Epithelial cell of esophagus (primary cell): ENCODE measurements at regions not wholly inside any gene's neighbourhood (a gene's known extent, or its start where the extent isn't known, plus 50 kb on each side); places are given as distances from the start of the nearest gene placed in this dataset.

ENCODE experiments used
- DNase-seq: peaks from one replicate; pipeline ENCODE4 v3.0.0; 2010; ENCODE audit warnings: low read depth
- H3K4me3 ChIP-seq: 2 replicates; pipeline ENCODE4 v1.5.1; 2011; ENCODE audit warnings: mild to moderate bottlenecking, low read length, control low read depth
- TF ChIP-seq, protein P1 (sequence below): IDR thresholded peaks from 2 replicates; pipeline ENCODE4 v1.5.1; 2011; ENCODE audit warnings: low read depth, mild to moderate bottlenecking, low read length, control low read depth, inconsistent platforms; ENCODE audit not compliant: insufficient read depth; ENCODE audit errors: missing control alignments

DNA sequence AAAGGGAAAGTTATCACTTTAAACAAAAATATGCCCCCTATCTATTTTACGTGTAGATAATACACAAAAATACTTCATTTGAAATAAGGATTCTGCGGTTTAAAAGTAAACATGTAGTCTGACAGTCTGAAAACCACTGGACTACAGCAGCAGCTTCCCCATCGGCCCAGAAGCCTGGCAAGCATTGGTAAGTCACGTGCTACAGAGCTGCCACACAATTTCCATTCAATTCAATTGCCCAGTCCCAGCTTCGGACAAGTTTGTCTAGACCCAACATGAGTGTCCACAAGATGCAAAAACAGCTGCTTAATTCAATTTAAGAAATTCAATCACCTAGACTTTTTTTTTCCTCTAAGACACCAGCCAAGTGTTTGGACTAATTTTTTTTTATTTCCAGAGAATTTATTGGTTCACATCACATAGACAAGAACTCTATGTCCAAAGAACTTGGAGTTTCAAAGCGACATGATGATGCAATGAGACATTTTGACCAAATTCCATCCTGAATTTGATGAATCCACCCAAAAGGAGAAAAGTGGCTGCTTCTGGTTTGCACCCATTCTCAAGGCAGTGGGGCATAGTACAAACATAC lies 458.9 kb downstream of the COG6 start:
- TF ChIP-seq, protein P1, sequence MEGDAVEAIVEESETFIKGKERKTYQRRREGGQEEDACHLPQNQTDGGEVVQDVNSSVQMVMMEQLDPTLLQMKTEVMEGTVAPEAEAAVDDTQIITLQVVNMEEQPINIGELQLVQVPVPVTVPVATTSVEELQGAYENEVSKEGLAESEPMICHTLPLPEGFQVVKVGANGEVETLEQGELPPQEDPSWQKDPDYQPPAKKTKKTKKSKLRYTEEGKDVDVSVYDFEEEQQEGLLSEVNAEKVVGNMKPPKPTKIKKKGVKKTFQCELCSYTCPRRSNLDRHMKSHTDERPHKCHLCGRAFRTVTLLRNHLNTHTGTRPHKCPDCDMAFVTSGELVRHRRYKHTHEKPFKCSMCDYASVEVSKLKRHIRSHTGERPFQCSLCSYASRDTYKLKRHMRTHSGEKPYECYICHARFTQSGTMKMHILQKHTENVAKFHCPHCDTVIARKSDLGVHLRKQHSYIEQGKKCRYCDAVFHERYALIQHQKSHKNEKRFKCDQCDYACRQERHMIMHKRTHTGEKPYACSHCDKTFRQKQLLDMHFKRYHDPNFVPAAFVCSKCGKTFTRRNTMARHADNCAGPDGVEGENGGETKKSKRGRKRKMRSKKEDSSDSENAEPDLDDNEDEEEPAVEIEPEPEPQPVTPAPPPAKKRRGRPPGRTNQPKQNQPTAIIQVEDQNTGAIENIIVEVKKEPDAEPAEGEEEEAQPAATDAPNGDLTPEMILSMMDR = no peak
- H3K4me3 ChIP-seq = no peak overlapping the region
- no peak for DNase-seq

GRCh38 chr13:40115426-40115825 lies 460.0 kb downstream of the COG6 start:
- DNase-seq = no peak
- TF ChIP-seq, protein P1 = no peak

DNA sequence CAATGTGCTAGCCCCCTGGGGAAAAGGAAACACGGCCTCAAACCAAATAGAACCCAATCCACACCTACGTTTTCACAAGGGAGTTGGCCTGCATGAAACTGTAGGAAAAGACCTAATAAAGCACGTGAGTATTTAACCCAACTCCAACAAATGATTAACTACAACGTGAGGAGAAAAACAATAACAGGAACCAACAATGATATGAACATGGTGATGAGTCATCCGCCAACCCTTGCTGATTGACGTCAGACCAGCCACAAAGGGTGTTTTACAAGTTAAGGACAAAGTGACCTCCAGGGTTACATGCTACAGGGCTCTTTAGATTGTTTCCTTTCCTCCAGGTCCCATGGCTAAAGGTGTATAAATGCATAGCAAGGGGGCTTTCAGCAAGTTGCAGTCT lies 460.5 kb downstream of the COG6 start:
- DNase-seq = peak; percentile 90
- TF ChIP-seq, protein P1 = no peak
- no peak overlapping the region for H3K4me3 ChIP-seq

More at GRCh38 chr13:40115426-40115825, 460.0 kb downstream of the COG6 start:
- no peak overlapping the region for H3K4me3 ChIP-seq

- H3K4me3 ChIP-seq = no peak overlapping the region
- DNase-seq = no peak
- TF ChIP-seq, protein P1 = no peak
Observed at GRCh38 chr13:40118337-40118736, 462.9 kb downstream of the COG6 start.

DNA sequence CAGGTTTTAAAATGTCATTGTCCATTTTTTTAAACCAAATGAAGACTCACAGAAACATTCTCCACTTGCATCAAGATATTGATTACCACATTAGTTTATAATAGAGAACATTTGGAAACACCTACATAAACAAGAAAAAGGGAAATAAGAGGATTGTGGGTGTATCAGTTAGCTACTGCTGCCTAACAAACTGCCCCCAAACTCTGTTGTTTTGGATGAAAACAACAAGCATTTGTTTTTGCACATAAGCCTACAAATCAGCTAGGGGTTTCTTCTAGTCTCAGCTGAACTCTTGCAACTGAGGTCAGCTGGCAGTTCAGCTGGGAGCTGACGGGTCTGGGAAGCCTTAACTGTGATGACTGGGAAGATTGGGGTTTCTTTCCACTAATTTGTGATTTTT lies 464.4 kb downstream of the COG6 start:
- TF ChIP-seq, protein P1 = no peak
- no peak overlapping the region for H3K4me3 ChIP-seq
- DNase-seq = no peak

DNA sequence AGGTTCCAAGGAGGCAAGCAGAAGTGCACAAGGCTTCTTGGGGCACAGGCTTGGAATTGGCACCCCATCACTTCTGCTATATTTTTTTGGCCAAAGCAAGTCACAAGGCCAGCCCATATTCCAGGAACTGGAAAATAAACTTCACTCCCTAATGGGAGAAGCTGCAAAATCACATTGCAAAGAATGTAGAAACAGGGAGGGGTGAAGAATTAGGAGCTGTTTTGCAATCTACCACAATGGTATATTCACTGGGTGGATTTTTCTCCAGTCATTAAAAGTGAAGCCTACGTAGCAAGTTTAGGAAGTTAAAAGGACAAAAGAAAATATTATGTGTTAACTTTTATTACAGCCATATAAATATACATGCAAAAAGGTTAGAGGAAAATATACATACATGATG lies 464.8 kb downstream of the COG6 start:
- no peak overlapping the region for H3K4me3 ChIP-seq
- DNase-seq = peak; percentile 37
- TF ChIP-seq, protein P1 = no peak

DNA sequence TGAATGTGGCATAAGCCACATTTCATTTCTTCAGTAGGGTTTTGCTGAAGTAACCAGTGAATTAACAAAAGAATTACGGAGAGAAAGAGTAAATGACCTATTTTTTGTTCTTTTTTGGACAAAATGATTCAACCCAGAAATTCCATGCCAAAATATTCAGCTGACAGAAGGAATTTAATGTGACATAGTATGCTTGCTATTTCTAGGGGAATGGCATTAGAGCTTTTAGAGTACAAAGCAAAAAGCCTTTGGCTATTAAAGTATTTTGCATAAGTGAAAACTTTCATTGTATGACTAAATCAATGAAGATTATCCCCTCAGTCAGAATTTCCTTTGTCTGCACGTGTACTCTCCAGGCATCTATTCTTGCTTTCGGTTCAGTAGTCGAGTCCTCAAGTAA lies 465.3 kb downstream of the COG6 start:
- TF ChIP-seq, protein P1 = no peak
- no peak for DNase-seq
- no peak overlapping the region for H3K4me3 ChIP-seq
